Thoracic aorta (tissue), 2 donors: ENCODE measurements at regions not wholly inside any gene's neighbourhood (a gene's known extent, or its start where the extent isn't known, plus 50 kb on each side); places are given as distances from the start of the nearest gene placed in this dataset.
A peak's percentile ranks its signal among the peaks of the same experiment; 100 is the strongest.

ENCODE experiments used
- ATAC-seq: fragments of 150-250 bp; one replicate; pipeline ENCODE4 v1.8.0; 2017; ENCODE audit warnings: low read depth; ENCODE audit not compliant: insufficient number of reproducible peaks, low FRiP score
- DNase-seq: peaks from one replicate; pipeline ENCODE4 v3.0.0-alpha.2; 2020; ENCODE audit warnings: low spot score
- H3K27ac ChIP-seq, 2 donors: fragments of 200-600 bp; sonication (generic); 1 replicate in 1 of 2; 2 replicates in 1 of 2; pipeline ENCODE4 v1.5.1; 2016; ENCODE audit warnings: mild to moderate bottlenecking in 2 of 2, moderate library complexity in 2 of 2
- H3K27me3 ChIP-seq: fragments of 200-600 bp; sonication (generic); replicated peaks from 2 replicates; pipeline ENCODE4 v1.6.0; 2016; ENCODE audit warnings: mild to moderate bottlenecking; ENCODE audit not compliant: insufficient read depth
- H3K36me3 ChIP-seq: fragments of 200-600 bp; sonication (generic); one replicate; pipeline ENCODE4 v1.5.1; 2016
- H3K4me1 ChIP-seq, 2 donors: fragments of 200-600 bp; sonication (generic); 1 replicate in 1 of 2; 2 replicates in 1 of 2; pipeline versions ENCODE4 v1.5.1 to v1.6.0; 2016; ENCODE audit warnings: low read depth in 2 of 2, mild to moderate bottlenecking in 1 of 2; ENCODE audit not compliant: control insufficient read depth in 1 of 2
- H3K4me3 ChIP-seq: fragments of 200-600 bp; sonication (generic); 2 replicates; pipeline ENCODE4 v1.5.1; 2016; ENCODE audit warnings: mild to moderate bottlenecking
- H3K9me3 ChIP-seq: fragments of 200-600 bp; sonication (generic); 2 replicates; pipeline ENCODE4 v1.5.1; 2016
- CTCF ChIP-seq: fragments of 200-600 bp; sonication (generic); IDR thresholded peaks from one replicate; pipeline ENCODE4 v1.5.1; 2019; ENCODE audit warnings: antibody characterized with exemption

GRCh38 chr7:42744746-42745145, 167.1 kb downstream of the C7orf25 start:
- no peak for DNase-seq
- no peaks in the 10 kb centered on the region for H3K36me3 ChIP-seq
- no peak for TF ChIP-seq CTCF
- no peak overlapping the region for H3K27ac ChIP-seq
- no peak for ATAC-seq
- H3K4me1 ChIP-seq = peaks cover 19 to 41% of the 10 kb centered on the region in 2 donors
- no peaks in the 10 kb centered on the region for H3K27me3 ChIP-seq
- H3K4me3 ChIP-seq = no peak overlapping the region
- H3K9me3 ChIP-seq = no peaks in the 10 kb centered on the region

GRCh38 chr7:42743077-42743858, 168.6 kb downstream of the C7orf25 start:
- Histone ChIP-seq H3K27me3 (no peaks in the 10 kb centered on the region), H3K9me3 (no peaks in the 10 kb centered on the region), H3K4me1 (peaks cover 25 to 52% of the 10 kb centered on the region in 2 donors), H3K4me3 (no peak overlapping the region), H3K27ac (no peak overlapping the region), H3K36me3 (no peaks in the 10 kb centered on the region)
- ATAC-seq (no peak), DNase-seq (no peak)
- TF ChIP-seq CTCF = no peak

GRCh38 chr7:42742318-42742717, 169.6 kb downstream of the C7orf25 start:
- ATAC-seq (no peak), DNase-seq (no peak)
- TF ChIP-seq CTCF = no peak

GRCh38 chr7:42740408-42740807, 171.5 kb downstream of the C7orf25 start:
- Histone ChIP-seq H3K36me3 (no peaks in the 10 kb centered on the region), H3K27me3 (no peaks in the 10 kb centered on the region), H3K9me3 (no peaks in the 10 kb centered on the region), H3K4me3 (no peak overlapping the region), H3K4me1 (peaks cover 22 to 44% of the 10 kb centered on the region in 2 donors), H3K27ac (peak overlapping the region in 1 of 2 donors; percentile 4)
- DNase-seq (no peak), ATAC-seq (no peak)
- TF ChIP-seq CTCF = no peak

More at GRCh38 chr7:42742318-42742717, 169.6 kb downstream of the C7orf25 start:
- no peak overlapping the region for H3K27ac ChIP-seq
- no peaks in the 10 kb centered on the region for H3K36me3 ChIP-seq
- peaks cover 25 to 52% of the 10 kb centered on the region in 2 donors for H3K4me1 ChIP-seq
- H3K4me3 ChIP-seq = no peak overlapping the region
- H3K9me3 ChIP-seq = no peaks in the 10 kb centered on the region
- no peaks in the 10 kb centered on the region for H3K27me3 ChIP-seq

GRCh38 chr7:42739638-42740037, 172.2 kb downstream of the C7orf25 start:
- no peak for DNase-seq
- H3K27ac ChIP-seq = peak overlapping the region in 1 of 2 donors; percentile 4

More at GRCh38 chr7:42739638-42740037, 172.2 kb downstream of the C7orf25 start:
- H3K4me1 ChIP-seq = peaks cover 18 to 37% of the 10 kb centered on the region in 2 donors
- no peak overlapping the region for H3K4me3 ChIP-seq
- no peaks in the 10 kb centered on the region for H3K36me3 ChIP-seq
- TF ChIP-seq CTCF = no peak
- ATAC-seq = no peak
- H3K27me3 ChIP-seq = no peaks in the 10 kb centered on the region
- H3K9me3 ChIP-seq = no peaks in the 10 kb centered on the region
